DND-41 (cell line): ENCODE measurements at regions not wholly inside any gene's neighbourhood (a gene's known extent, or its start where the extent isn't known, plus 50 kb on each side); places are given as distances from the start of the nearest gene placed in this dataset.

Experiments used
- ATAC-seq: fragments of 200-7000 bp; cut with Tn5 transposase; 3 replicates; pipeline ENCODE4 v1.9.1; 2021; ENCODE audit warnings: low read depth; ENCODE audit not compliant: insufficient read depth
- DNase-seq: peaks from one replicate; pipeline ENCODE4 v3.0.0-alpha.2; 2020
- H2AFZ ChIP-seq: 2 replicates; pipeline ENCODE4 v1.6.0; 2012; ENCODE audit warnings: low read depth, low read length
- H3K27ac ChIP-seq: 2 replicates; pipeline ENCODE4 v1.5.1; 2012; ENCODE audit warnings: low read length, inconsistent platforms
- H3K27me3 ChIP-seq: fragments of 200-600 bp; sonication (generic); 2 replicates; pipeline ENCODE4 v1.6.0; 2012; ENCODE audit warnings: low read length, mild to moderate bottlenecking, inconsistent platforms; ENCODE audit not compliant: insufficient read depth, poor library complexity
- H3K36me3 ChIP-seq: 2 replicates; pipeline ENCODE4 v1.5.1; 2012; ENCODE audit warnings: low read length, inconsistent platforms; ENCODE audit not compliant: insufficient read depth
- H3K4me1 ChIP-seq: 2 replicates; pipeline ENCODE4 v1.5.1; 2012; ENCODE audit warnings: mild to moderate bottlenecking, low read length; ENCODE audit not compliant: insufficient read depth
- H3K4me2 ChIP-seq: 2 replicates; pipeline ENCODE4 v1.6.0; 2012; ENCODE audit warnings: mild to moderate bottlenecking, moderate library complexity, low read length, inconsistent platforms; ENCODE audit not compliant: insufficient read depth
- H3K4me3 ChIP-seq, 2 experiments: fragments of 200-600 bp in 1 of 2; shearing (Covaris generic) in 1 of 2; 2 replicates each; pipeline ENCODE4 v1.5.1; 2012 to 2016; ENCODE audit warnings: inconsistent platforms in 2 of 2, low read length in 2 of 2, mild to moderate bottlenecking in 2 of 2, low read depth in 1 of 2, moderate library complexity in 1 of 2
- H3K79me2 ChIP-seq: 2 replicates; pipeline ENCODE4 v1.6.0; 2012; ENCODE audit warnings: low read length, inconsistent platforms; ENCODE audit not compliant: insufficient read depth
- H3K9ac ChIP-seq: 2 replicates; pipeline ENCODE4 v1.6.0; 2012; ENCODE audit warnings: low read depth, mild to moderate bottlenecking, inconsistent platforms, low read length, moderate library complexity
- H3K9me3 ChIP-seq: 2 replicates; pipeline ENCODE4 v1.5.1; 2012; ENCODE audit warnings: low read length, moderate library complexity, mild to moderate bottlenecking, inconsistent platforms; ENCODE audit not compliant: insufficient read depth, severe bottlenecking
- H4K20me1 ChIP-seq: 2 replicates; pipeline ENCODE4 v1.6.0; 2012; ENCODE audit warnings: low read length; ENCODE audit not compliant: insufficient read depth
- CTCF ChIP-seq: IDR thresholded peaks from 2 replicates; pipeline ENCODE4 v1.5.1; 2012; ENCODE audit warnings: borderline replicate concordance, low read length, moderate library complexity, mild to moderate bottlenecking; ENCODE audit not compliant: poor library complexity, severe bottlenecking; ENCODE audit errors: extremely low read depth
- EZH2 ChIP-seq: IDR thresholded peaks from 3 replicates; pipeline ENCODE4 v1.6.1; 2012; ENCODE audit warnings: borderline replicate concordance, low read depth, mild to moderate bottlenecking, moderate library complexity, low read length, inconsistent platforms; ENCODE audit not compliant: severe bottlenecking

GRCh38 chr16:5863071-5863606, 765.5 kb upstream of the EEF2KMT start:
- Histone ChIP-seq H3K79me2 (no peaks in the 10 kb centered on the region), H4K20me1 (no peaks in the 10 kb centered on the region), H3K27me3 (peaks cover 4% of the 10 kb centered on the region), H3K9ac (no peak overlapping the region), H3K9me3 (no peaks in the 10 kb centered on the region), H3K27ac (no peak overlapping the region), H3K4me2 (no peak overlapping the region), H3K4me3 (no peak overlapping the region), H3K36me3 (no peaks in the 10 kb centered on the region), H2AFZ (no peak overlapping the region), H3K4me1 (no peaks in the 10 kb centered on the region)
- DNase-seq (no peak), ATAC-seq (no peak)
- no peak for TF ChIP-seq CTCF
- no peak for TF ChIP-seq EZH2

GRCh38 chr16:5862103-5862840, 764.7 kb upstream of the EEF2KMT start:
- H3K4me3 ChIP-seq, result no peak overlapping the region
- no peak for DNase-seq

GRCh38 chr16:5861241-5861640, 763.6 kb upstream of the EEF2KMT start:
- H2AFZ ChIP-seq, result no peak overlapping the region
- H3K27me3 ChIP-seq, result no peaks in the 10 kb centered on the region
- no peak overlapping the region for H3K4me3 ChIP-seq
- no peaks in the 10 kb centered on the region for H3K79me2 ChIP-seq
- no peak overlapping the region for H3K27ac ChIP-seq
- H3K4me2 ChIP-seq, result no peak overlapping the region
- no peaks in the 10 kb centered on the region for H4K20me1 ChIP-seq
- ATAC-seq, result no peak
- H3K9me3 ChIP-seq, result no peaks in the 10 kb centered on the region
- no peak for DNase-seq
- TF ChIP-seq EZH2 (no peak), CTCF (no peak)
- H3K36me3 ChIP-seq, result no peaks in the 10 kb centered on the region
- H3K9ac ChIP-seq, result no peak overlapping the region
- H3K4me1 ChIP-seq, result no peaks in the 10 kb centered on the region

More at GRCh38 chr16:5862103-5862840, 764.7 kb upstream of the EEF2KMT start:
- Histone ChIP-seq H3K9ac (no peak overlapping the region), H4K20me1 (no peaks in the 10 kb centered on the region), H3K9me3 (no peaks in the 10 kb centered on the region), H3K27ac (no peak overlapping the region), H3K36me3 (no peaks in the 10 kb centered on the region), H3K4me1 (no peaks in the 10 kb centered on the region), H3K4me2 (no peak overlapping the region), H2AFZ (no peak overlapping the region), H3K79me2 (no peaks in the 10 kb centered on the region), H3K27me3 (peaks cover 3% of the 10 kb centered on the region)
- TF ChIP-seq CTCF (no peak), EZH2 (no peak)
- no peak for ATAC-seq
